RWPE2 (cell line): ENCODE measurements at regions not wholly inside any gene's neighbourhood (a gene's known extent, or its start where the extent isn't known, plus 50 kb on each side); places are given as distances from the start of the nearest gene placed in this dataset.

Experiments used
- ATAC-seq: fragments of 200-7000 bp; cut with Tn5 transposase; 3 replicates; pipeline ENCODE4 v1.9.1; 2021; ENCODE audit warnings: low read depth
- DNase-seq: peaks from one replicate; pipeline ENCODE4 v3.0.0-alpha.2; 2020; ENCODE audit warnings: low spot score
- H3K27ac ChIP-seq: fragments of 450-650 bp; 2 replicates; pipeline ENCODE4 v1.5.1; 2017; ENCODE audit warnings: mild to moderate bottlenecking; ENCODE audit not compliant: poor library complexity, severe bottlenecking
- H3K27me3 ChIP-seq: fragments of 250-450 bp; sonication (Bioruptor Pico); 2 replicates; pipeline ENCODE4 v1.5.1; 2021; ENCODE audit warnings: mild to moderate bottlenecking, moderate library complexity; ENCODE audit not compliant: insufficient read depth, poor library complexity, severe bottlenecking
- H3K36me3 ChIP-seq: fragments of 250-450 bp; sonication (Bioruptor Pico); 2 replicates; pipeline ENCODE4 v1.5.1; 2020; ENCODE audit warnings: low read depth, mild to moderate bottlenecking, moderate library complexity
- H3K4me1 ChIP-seq: fragments of 250-450 bp; sonication (Bioruptor Pico); 2 replicates; pipeline ENCODE4 v1.5.1; 2021; ENCODE audit warnings: mild to moderate bottlenecking, moderate library complexity; ENCODE audit not compliant: insufficient read depth, poor library complexity, severe bottlenecking
- H3K4me3 ChIP-seq: fragments of 250-450 bp; sonication (Bioruptor Pico); 2 replicates; pipeline ENCODE4 v1.5.1; 2021; ENCODE audit warnings: mild to moderate bottlenecking, moderate library complexity; ENCODE audit not compliant: severe bottlenecking
- H3K9me3 ChIP-seq: fragments of 250-450 bp; sonication (Bioruptor Pico); 2 replicates; pipeline ENCODE4 v1.5.1; 2021; ENCODE audit warnings: mild to moderate bottlenecking, moderate library complexity; ENCODE audit not compliant: severe bottlenecking
- TF ChIP-seq, protein P1 (sequence below): fragments of 450-650 bp; IDR thresholded peaks from one replicate; pipeline ENCODE4 v1.5.1; 2017; ENCODE audit warnings: mild to moderate bottlenecking, moderate library complexity; ENCODE audit not compliant: poor library complexity, severe bottlenecking

GRCh38 chr5:54881286-54882005, 103.9 kb downstream of the ESM1 start:
- Histone ChIP-seq H3K36me3 (no peaks in the 10 kb centered on the region), H3K4me1 (peaks cover 19% of the 10 kb centered on the region), H3K4me3 (no peak overlapping the region), H3K27ac (peak overlapping the region; percentile 26), H3K27me3 (peaks cover 3% of the 10 kb centered on the region), H3K9me3 (no peaks in the 10 kb centered on the region)
- ATAC-seq (peak; percentile 42), DNase-seq (no peak)
- TF ChIP-seq, protein P1, sequence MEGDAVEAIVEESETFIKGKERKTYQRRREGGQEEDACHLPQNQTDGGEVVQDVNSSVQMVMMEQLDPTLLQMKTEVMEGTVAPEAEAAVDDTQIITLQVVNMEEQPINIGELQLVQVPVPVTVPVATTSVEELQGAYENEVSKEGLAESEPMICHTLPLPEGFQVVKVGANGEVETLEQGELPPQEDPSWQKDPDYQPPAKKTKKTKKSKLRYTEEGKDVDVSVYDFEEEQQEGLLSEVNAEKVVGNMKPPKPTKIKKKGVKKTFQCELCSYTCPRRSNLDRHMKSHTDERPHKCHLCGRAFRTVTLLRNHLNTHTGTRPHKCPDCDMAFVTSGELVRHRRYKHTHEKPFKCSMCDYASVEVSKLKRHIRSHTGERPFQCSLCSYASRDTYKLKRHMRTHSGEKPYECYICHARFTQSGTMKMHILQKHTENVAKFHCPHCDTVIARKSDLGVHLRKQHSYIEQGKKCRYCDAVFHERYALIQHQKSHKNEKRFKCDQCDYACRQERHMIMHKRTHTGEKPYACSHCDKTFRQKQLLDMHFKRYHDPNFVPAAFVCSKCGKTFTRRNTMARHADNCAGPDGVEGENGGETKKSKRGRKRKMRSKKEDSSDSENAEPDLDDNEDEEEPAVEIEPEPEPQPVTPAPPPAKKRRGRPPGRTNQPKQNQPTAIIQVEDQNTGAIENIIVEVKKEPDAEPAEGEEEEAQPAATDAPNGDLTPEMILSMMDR: no peak

DNA sequence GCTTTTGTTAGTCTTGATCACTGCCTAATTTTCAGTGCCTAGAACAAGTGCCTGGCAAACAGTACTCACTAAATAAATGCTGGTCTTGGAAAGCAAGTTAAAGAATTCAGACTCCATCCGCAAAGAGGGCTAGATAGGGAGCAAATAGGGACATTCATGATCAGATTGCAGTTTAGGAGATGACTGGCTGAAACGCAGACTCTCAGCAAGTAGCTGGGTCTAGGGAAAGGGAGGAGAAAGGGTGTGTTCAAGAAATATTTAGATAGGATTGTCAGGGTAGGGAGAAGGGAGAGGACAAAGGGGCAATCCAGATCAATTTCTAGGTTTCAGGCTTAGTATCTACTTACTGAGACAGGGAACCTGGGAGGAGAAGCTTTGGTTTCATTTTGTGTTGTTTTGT, 108.4 kb downstream of the ESM1 start:
- Histone ChIP-seq H3K27ac (no peak overlapping the region), H3K4me3 (no peak overlapping the region), H3K36me3 (no peaks in the 10 kb centered on the region), H3K9me3 (no peaks in the 10 kb centered on the region), H3K4me1 (peaks cover 10% of the 10 kb centered on the region), H3K27me3 (no peaks in the 10 kb centered on the region)
- DNase-seq: no peak
- no peak for ATAC-seq
- TF ChIP-seq, protein P1: no peak

GRCh38 chr5:54876556-54876955, 108.8 kb downstream of the ESM1 start:
- Histone ChIP-seq H3K27me3 (no peaks in the 10 kb centered on the region), H3K4me3 (no peak overlapping the region), H3K9me3 (no peaks in the 10 kb centered on the region), H3K4me1 (peaks cover 6% of the 10 kb centered on the region), H3K36me3 (no peaks in the 10 kb centered on the region), H3K27ac (no peak overlapping the region)
- no peak for DNase-seq
- no peak for ATAC-seq
- TF ChIP-seq, protein P1: no peak

DNA sequence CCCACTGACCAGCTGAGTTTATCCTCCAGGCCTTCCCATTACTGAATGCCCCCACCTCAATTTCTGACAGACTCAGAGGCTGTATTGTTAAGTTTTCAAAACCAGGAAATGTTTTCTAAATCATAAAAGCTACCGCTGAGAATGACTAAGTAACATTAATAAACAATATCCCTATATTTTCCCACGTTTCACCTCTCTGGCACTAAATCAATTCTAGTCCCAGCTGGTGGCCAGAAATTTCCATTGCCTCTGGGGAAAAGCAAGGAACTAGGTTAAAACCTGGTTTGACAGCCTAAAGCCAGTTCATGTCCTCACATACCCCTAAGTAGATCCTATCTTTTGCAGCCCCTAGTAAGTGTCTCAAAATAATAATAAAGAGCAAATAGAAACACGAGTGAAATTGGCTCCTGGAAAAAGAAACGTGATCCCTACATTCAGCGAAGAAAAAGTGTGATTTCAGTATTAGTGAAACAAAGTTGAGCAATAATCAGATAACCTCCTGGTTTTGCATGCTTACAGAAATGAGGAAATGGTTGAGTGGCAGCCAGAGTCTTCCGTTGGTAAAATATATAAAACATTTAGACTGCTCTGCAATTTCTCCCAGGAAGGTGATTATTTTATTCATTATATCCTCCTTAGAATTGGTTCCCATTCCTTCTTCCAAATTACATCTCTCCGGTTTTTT, 110.9 kb downstream of the ESM1 start:
- Histone ChIP-seq H3K4me1 (no peaks in the 10 kb centered on the region), H3K4me3 (no peak overlapping the region), H3K9me3 (no peaks in the 10 kb centered on the region), H3K27ac (no peak overlapping the region), H3K36me3 (no peaks in the 10 kb centered on the region), H3K27me3 (no peaks in the 10 kb centered on the region)
- no peak; the same call in 2 of the 3 replicates for ATAC-seq
- no peak for DNase-seq
- TF ChIP-seq, protein P1: no peak

DNA sequence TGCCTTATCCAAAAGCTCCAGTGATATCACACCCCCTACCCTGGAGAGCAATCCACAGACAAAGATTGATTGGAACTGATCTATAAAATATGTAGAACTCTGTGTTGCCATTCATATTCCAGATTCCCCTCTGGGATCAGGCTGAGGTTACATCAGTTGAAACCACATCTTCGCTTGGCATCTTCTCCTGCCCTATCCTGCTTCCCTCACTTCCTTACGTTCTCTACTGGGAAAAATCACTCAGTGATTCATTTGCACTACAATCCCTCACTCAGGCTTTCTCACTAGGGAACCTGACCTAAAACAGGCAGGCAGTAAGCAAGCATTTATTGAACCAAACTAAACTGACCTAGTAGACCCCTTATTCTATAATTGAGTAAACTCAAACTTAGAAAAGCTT, 111.7 kb downstream of the ESM1 start:
- TF ChIP-seq, protein P1: no peak
- no peaks in the 10 kb centered on the region for H3K27me3 ChIP-seq
- H3K9me3 ChIP-seq: no peaks in the 10 kb centered on the region
- ATAC-seq (no peak), DNase-seq (no peak)
- no peaks in the 10 kb centered on the region for H3K4me1 ChIP-seq
- H3K27ac ChIP-seq: no peak overlapping the region
- H3K4me3 ChIP-seq: no peak overlapping the region
- H3K36me3 ChIP-seq: no peaks in the 10 kb centered on the region
